ENCODE measurements at regions not wholly inside any gene's neighbourhood (a gene's known extent, or its start where the extent isn't known, plus 50 kb on each side); places are given as distances from the start of the nearest gene placed in this dataset.

GRCh38 chr4:108567831-108568230, 52.5 kb upstream of the RPL34 start:
- no peaks in the 10 kb centered on the region for H3K36me3 ChIP-seq
- no peak overlapping the region for H3K27ac ChIP-seq
- H3K27me3 ChIP-seq: no peaks in the 10 kb centered on the region
- no peak for TF ChIP-seq CTCF (IDR thresholded peaks at IDR 0.05; ENCODE audit: low read depth, low read length)
- no peak for DNase-seq (ENCODE audit: low read depth in 1 of 2, low spot score in 1 of 2)
- H3K4me3 ChIP-seq: no peak overlapping the region
- H3K9me3 ChIP-seq (ENCODE audit: low read depth): no peaks in the 10 kb centered on the region
- H3K4me1 ChIP-seq (ENCODE audit: low read depth): no peaks in the 10 kb centered on the region

GRCh38 chr4:108561116-108561515, 59.3 kb upstream of the RPL34 start:
- Histone ChIP-seq H3K4me1 (ENCODE audit: low read depth) (no peaks in the 10 kb centered on the region), H3K4me3 (no peak overlapping the region), H3K9me3 (ENCODE audit: low read depth) (no peaks in the 10 kb centered on the region), H3K27ac (no peak overlapping the region), H3K36me3 (no peaks in the 10 kb centered on the region), H3K27me3 (no peaks in the 10 kb centered on the region)
- no peak for TF ChIP-seq CTCF (IDR thresholded peaks at IDR 0.05; ENCODE audit: low read depth, low read length)
- peak in 1 of 2 donors; percentile 16 for DNase-seq (ENCODE audit: low read depth in 1 of 2, low spot score in 1 of 2)

GRCh38 chr4:108560616-108561015, 59.8 kb upstream of the RPL34 start:
- Histone ChIP-seq H3K9me3 (ENCODE audit: low read depth) (no peaks in the 10 kb centered on the region), H3K4me1 (ENCODE audit: low read depth) (no peaks in the 10 kb centered on the region), H3K27me3 (no peaks in the 10 kb centered on the region), H3K36me3 (no peaks in the 10 kb centered on the region), H3K4me3 (no peak overlapping the region), H3K27ac (no peak overlapping the region)
- DNase-seq (ENCODE audit: low read depth in 1 of 2, low spot score in 1 of 2): peak in 1 of 2 donors; percentile 73
- no peak for TF ChIP-seq CTCF (IDR thresholded peaks at IDR 0.05; ENCODE audit: low read depth, low read length)

- no peaks in the 10 kb centered on the region for H3K27me3 ChIP-seq
- no peak for DNase-seq (ENCODE audit: low read depth in 1 of 2, low spot score in 1 of 2)
- TF ChIP-seq CTCF (IDR thresholded peaks at IDR 0.05; ENCODE audit: low read depth, low read length): no peak
- no peaks in the 10 kb centered on the region for H3K9me3 ChIP-seq (ENCODE audit: low read depth)
- no peaks in the 10 kb centered on the region for H3K36me3 ChIP-seq
- H3K4me3 ChIP-seq: no peak overlapping the region
- no peaks in the 10 kb centered on the region for H3K4me1 ChIP-seq (ENCODE audit: low read depth)
- H3K27ac ChIP-seq: no peak overlapping the region
These were observed 60.5 kb upstream of the RPL34 start for GRCh38 chr4:108559911-108560310.

GRCh38 chr4:108559068-108559793, 61.1 kb upstream of the RPL34 start:
- peak in 1 of 2 donors; percentile 41 for DNase-seq (ENCODE audit: low read depth in 1 of 2, low spot score in 1 of 2)
- Histone ChIP-seq H3K4me1 (ENCODE audit: low read depth) (no peaks in the 10 kb centered on the region), H3K27me3 (no peaks in the 10 kb centered on the region), H3K27ac (no peak overlapping the region), H3K36me3 (no peaks in the 10 kb centered on the region), H3K4me3 (no peak overlapping the region), H3K9me3 (ENCODE audit: low read depth) (no peaks in the 10 kb centered on the region)
- TF ChIP-seq CTCF (IDR thresholded peaks at IDR 0.05; ENCODE audit: low read depth, low read length): no peak

Measured in cardiac muscle cell (in vitro differentiated cells and primary cell).